Muscle of leg (tissue), 3 donors: ENCODE measurements at regions not wholly inside any gene's neighbourhood (a gene's known extent, or its start where the extent isn't known, plus 50 kb on each side); places are given as distances from the start of the nearest gene placed in this dataset.

ENCODE experiments used
- DNase-seq: peaks from one replicate; pipeline ENCODE4 v3.0.0; 2013
- H3K27ac ChIP-seq: one replicate; pipeline ENCODE4 v1.5.1; 2013; ENCODE audit warnings: mild to moderate bottlenecking, low read length, control low read depth
- H3K27me3 ChIP-seq: one replicate; pipeline ENCODE4 v1.6.1; 2013; ENCODE audit warnings: low read length; ENCODE audit not compliant: control insufficient read depth, insufficient read depth
- H3K36me3 ChIP-seq: one replicate; pipeline ENCODE4 v1.6.1; 2013; ENCODE audit warnings: low read length; ENCODE audit not compliant: control insufficient read depth, insufficient read depth
- H3K4me1 ChIP-seq: one replicate; pipeline ENCODE4 v1.6.1; 2013; ENCODE audit warnings: low read length; ENCODE audit not compliant: control insufficient read depth, insufficient read depth
- H3K4me3 ChIP-seq: one replicate; pipeline ENCODE4 v1.5.1; 2013; ENCODE audit warnings: low read length, control low read depth
- H3K9me3 ChIP-seq: replicated peaks from 2 replicates; pipeline ENCODE4 v1.6.1; 2013; ENCODE audit warnings: low read depth, low read length; ENCODE audit not compliant: control insufficient read depth
- WGBS: methylation state at CpG from one replicate; pipeline ENCODE4 v1.1.5; 2013; ENCODE audit warnings: missing lambda C conversion rate; ENCODE audit not compliant: insufficient coverage; 5-methylcytosine and 5-hydroxymethylcytosine counted together

DNA sequence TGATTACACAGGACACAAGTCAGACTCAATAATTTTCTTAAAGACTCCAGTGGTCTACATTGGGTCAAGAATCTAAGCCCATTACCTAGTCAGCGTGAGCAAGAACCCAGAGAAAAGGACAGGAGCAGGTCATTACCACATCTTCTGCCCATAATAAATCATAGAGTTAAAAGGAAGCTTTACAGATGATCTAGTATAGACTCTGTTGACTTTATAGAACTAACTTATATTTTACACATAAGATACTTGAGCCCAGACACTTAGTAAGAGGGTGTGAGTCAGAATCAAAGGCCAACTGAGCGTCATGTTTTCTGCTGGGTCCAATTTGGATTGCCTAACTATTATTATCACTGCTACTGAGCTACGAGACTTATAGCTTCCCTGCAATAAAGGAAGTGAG, 206.1 kb upstream of the NPSR1 start:
- no peaks in the 10 kb centered on the region for H3K27me3 ChIP-seq
- no peaks in the 10 kb centered on the region for H3K36me3 ChIP-seq
- no peaks in the 10 kb centered on the region for H3K4me1 ChIP-seq
- no peak for DNase-seq
- WGBS, result no CpG with 5 or more reads among the region's 3 CpGs
- no peaks in the 10 kb centered on the region for H3K9me3 ChIP-seq
- no peak overlapping the region for H3K27ac ChIP-seq
- H3K4me3 ChIP-seq, result no peak overlapping the region

DNA sequence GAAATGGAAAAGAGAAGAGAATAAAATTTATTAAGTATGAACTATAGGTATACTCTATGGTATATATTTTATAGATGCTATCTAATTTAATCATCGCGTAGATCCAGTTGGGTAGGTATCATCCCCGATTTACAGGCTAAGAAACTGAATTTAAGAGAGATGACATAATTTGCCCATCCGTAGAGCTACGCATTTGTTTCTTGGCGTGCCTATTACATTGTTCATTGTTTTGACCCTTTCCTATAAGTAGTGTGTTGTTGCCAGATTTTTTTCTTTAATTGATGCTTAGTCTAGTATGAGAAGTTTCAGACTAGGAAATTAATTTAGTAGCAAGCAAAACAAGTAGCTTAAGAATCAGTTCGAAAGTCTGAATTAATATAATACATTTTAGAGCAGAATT, 205.7 kb upstream of the NPSR1 start:
- Histone ChIP-seq H3K4me3 (no peak overlapping the region), H3K27me3 (no peaks in the 10 kb centered on the region), H3K27ac (no peak overlapping the region), H3K9me3 (no peaks in the 10 kb centered on the region), H3K4me1 (no peaks in the 10 kb centered on the region), H3K36me3 (no peaks in the 10 kb centered on the region)
- DNase-seq, result no peak
- WGBS, result 100% methylated on average over 3 of the region's 7 CpGs

DNA sequence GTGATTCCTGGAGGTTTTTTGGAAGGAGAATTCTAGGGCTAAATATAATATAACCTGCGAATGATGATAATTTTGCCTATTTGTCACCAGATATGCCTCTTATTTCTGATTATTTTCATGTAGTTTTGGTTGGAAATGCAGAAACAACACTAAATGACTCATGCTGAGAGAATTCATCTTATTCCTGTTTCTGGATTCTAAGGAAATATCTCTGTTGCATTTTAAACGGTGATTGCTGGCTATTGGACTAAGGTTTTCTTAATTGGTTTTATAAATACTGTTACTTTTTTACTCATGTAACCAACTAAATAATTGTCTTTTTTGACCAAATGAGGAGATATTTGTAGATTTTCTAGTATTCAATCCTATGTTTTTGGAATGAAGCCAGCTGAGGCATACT, 204.9 kb upstream of the NPSR1 start:
- Histone ChIP-seq H3K36me3 (no peaks in the 10 kb centered on the region), H3K4me3 (no peak overlapping the region), H3K27ac (no peak overlapping the region), H3K4me1 (no peaks in the 10 kb centered on the region), H3K27me3 (no peaks in the 10 kb centered on the region), H3K9me3 (no peaks in the 10 kb centered on the region)
- WGBS, result no CpG with 5 or more reads among the region's 2 CpGs
- peak; percentile 1 for DNase-seq

DNA sequence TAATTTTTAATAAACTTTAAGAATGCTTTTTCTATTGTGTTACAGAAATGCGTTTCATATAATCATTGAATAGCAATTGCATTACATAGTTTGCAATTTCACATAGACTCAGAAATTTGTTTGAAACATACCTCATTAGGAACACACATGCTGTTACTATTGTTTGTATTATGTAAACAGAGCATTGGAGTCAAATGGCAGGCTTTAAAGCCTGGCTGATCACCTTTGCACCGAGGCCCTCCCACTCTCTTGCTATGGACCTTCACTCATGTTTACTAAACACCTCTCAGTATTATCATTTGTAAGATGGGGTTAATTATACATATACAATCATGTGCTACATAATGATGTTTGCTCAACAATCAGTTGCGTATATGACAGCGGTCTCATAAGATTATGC, 203.6 kb upstream of the NPSR1 start:
- no peaks in the 10 kb centered on the region for H3K9me3 ChIP-seq
- WGBS, result no CpG with 5 or more reads among the region's 4 CpGs
- H3K36me3 ChIP-seq, result no peaks in the 10 kb centered on the region
- no peak overlapping the region for H3K27ac ChIP-seq
- H3K4me1 ChIP-seq, result no peaks in the 10 kb centered on the region
- no peak for DNase-seq
- H3K27me3 ChIP-seq, result no peaks in the 10 kb centered on the region
- no peak overlapping the region for H3K4me3 ChIP-seq

DNA sequence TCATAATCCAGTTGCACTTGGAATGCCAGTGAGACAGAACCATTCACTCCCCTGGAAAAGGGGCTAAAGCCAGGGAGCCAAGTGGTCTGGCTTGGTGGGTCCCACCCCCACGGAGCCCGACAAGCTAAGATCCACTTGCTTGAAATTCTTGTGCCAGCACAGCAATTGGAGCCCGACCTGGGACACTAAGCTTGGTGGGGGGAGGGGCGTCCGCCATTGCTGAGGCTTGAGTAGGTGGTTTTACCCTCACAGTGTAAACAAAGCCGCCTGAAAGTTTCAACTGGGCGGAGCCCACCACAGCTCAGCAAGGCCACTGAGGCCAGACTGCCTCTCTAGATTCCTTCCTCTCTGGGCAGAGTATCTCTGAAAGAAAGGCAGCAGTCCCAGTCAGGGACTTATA, 200.7 kb upstream of the NPSR1 start:
- Histone ChIP-seq H3K4me1 (no peaks in the 10 kb centered on the region), H3K4me3 (no peak overlapping the region), H3K27ac (no peak overlapping the region), H3K9me3 (no peaks in the 10 kb centered on the region), H3K27me3 (no peaks in the 10 kb centered on the region), H3K36me3 (no peaks in the 10 kb centered on the region)
- DNase-seq, result no peak
- WGBS, result 93% methylated on average over 3 of the region's 7 CpGs

DNA sequence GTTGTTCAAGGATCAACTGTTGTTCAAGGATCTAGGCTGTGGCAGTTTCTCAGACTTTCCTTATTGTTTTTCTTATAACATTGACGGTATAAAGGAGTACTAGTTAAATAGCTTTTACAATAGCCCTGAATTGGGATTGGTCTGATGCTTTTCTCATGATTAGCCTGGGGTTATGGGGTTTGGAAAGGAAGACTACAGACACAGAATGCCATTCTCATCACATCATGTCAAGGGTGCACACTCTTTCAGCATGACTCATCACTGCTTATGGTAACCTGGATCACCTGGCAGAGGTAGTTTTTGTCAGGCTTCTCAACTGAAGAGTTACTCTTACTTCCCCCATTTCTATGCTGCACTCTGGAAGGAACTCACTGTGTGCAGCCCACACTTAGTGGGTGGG, 194.2 kb upstream of the NPSR1 start:
- H3K4me1 ChIP-seq, result no peaks in the 10 kb centered on the region
- H3K36me3 ChIP-seq, result no peaks in the 10 kb centered on the region
- no peak overlapping the region for H3K27ac ChIP-seq
- no peaks in the 10 kb centered on the region for H3K27me3 ChIP-seq
- H3K9me3 ChIP-seq, result no peaks in the 10 kb centered on the region
- no peak overlapping the region for H3K4me3 ChIP-seq
- WGBS, result no CpG with 5 or more reads among the region's 1 CpG
- DNase-seq, result no peak

DNA sequence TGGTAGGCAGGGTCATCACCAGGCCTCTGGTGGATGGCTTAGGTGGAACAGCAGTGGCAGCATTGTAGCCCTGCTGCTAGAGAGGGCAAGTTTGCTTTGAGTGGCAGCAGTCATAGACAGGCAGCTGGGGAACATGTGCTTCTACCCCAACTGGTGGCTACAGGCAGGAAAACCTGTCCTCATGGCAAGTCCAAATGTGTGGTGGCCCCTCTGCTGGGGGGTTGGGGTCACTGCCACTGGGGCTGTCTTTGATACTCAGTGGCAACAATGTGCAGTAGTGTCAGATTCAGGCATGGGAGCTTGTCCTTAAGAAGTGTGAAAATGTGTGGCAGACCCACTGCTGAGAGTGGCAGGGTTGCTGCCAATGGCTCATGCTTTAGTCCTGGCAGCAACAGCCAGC, 186.2 kb upstream of the NPSR1 start:
- H3K9me3 ChIP-seq, result peaks cover 2% of the 10 kb centered on the region
- H3K4me3 ChIP-seq, result no peak overlapping the region
- H3K27ac ChIP-seq, result no peak overlapping the region
- no peaks in the 10 kb centered on the region for H3K4me1 ChIP-seq
- H3K36me3 ChIP-seq, result no peaks in the 10 kb centered on the region
- no peak for DNase-seq
- no peaks in the 10 kb centered on the region for H3K27me3 ChIP-seq

DNA sequence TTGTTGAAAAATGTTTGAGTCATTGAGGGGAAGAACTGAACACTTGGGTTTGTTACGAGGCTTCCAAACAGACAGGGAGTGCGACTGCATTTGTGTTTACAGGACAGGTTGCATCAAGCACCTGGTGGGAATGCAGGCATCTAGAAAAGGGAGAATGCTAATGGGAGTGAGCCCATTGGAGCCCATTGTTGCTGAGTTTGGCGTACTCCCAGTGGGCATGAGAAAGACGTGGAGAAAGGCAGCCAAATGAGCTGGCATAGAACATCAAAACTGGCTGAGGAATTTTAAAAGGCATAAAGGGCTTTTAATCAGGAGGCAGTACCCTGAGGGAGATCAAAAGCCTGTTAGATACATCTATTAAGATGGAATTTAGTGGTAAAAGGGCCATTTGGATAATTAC, 171.6 kb upstream of the NPSR1 start:
- 62% methylated on average over 4 of the region's 4 CpGs for WGBS

DNA sequence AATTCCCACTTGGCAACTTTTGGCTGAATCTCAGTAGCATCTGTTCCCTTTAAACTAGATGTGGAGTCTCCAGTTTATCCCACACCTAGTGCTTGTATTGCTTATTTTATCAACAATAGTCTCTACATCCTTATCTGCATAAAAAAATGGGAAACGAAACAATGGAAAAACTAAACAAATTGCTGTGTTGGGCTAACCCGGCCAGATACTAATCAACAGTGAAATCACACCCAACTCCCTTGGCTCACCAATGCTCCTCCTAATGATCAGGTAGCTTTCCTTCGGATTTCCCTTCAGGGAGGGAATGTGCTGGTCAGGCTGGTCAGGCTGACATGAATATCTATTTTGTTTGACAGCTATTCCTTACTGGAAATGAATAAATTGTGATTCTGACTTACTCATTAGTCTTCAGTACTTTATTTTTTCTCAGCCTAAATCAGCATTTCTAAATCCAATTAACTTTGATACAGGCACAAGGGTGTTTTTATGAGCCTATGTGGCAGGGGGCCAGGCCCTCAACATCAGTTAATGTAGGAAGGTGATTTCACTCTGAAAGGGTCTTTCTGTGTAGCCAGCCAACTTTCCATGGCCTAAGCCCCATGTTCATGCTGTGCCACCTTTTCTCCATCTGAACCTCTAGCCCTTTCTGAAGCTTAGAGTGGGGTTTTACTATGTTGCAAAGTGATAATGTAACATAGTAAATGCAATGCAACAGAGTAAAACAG, 170.5 kb upstream of the NPSR1 start:
- Histone ChIP-seq H3K27me3 (no peaks in the 10 kb centered on the region), H3K4me1 (no peaks in the 10 kb centered on the region), H3K36me3 (no peaks in the 10 kb centered on the region), H3K27ac (no peak overlapping the region), H3K4me3 (no peak overlapping the region), H3K9me3 (no peaks in the 10 kb centered on the region)
- 75% methylated on average over 1 of the region's 3 CpGs for WGBS
- no peak for DNase-seq

More for the DNA sequence above, 171.6 kb upstream of the NPSR1 start:
- Histone ChIP-seq H3K9me3 (no peaks in the 10 kb centered on the region), H3K36me3 (no peaks in the 10 kb centered on the region), H3K4me3 (no peak overlapping the region), H3K4me1 (no peaks in the 10 kb centered on the region), H3K27ac (no peak overlapping the region), H3K27me3 (no peaks in the 10 kb centered on the region)
- DNase-seq, result no peak

DNA sequence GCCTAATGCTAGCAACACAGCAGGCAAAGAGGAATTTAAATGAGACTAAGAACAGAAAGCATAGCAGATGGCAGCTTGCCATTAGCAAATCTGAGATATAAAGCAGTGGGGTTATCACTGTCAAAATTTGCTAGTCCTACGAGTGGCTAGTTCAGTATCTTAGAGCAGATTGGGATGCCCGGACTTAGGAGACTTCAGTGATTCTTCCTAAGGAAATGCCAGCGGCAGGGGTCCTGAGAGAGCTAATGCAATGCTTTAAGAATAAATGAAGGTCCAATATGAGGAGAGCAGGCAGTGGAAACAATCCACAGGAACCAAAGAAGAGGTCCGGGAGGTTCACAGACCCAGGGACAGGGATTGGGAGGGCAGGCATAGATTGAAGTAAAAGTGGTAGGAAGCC, 169.3 kb upstream of the NPSR1 start:
- no peaks in the 10 kb centered on the region for H3K4me1 ChIP-seq
- no peaks in the 10 kb centered on the region for H3K27me3 ChIP-seq
- no peak overlapping the region for H3K27ac ChIP-seq
- no peak overlapping the region for H3K4me3 ChIP-seq
- WGBS, result 64% methylated on average over 4 of the region's 4 CpGs
- DNase-seq, result no peak
- H3K36me3 ChIP-seq, result no peaks in the 10 kb centered on the region
- no peaks in the 10 kb centered on the region for H3K9me3 ChIP-seq

DNA sequence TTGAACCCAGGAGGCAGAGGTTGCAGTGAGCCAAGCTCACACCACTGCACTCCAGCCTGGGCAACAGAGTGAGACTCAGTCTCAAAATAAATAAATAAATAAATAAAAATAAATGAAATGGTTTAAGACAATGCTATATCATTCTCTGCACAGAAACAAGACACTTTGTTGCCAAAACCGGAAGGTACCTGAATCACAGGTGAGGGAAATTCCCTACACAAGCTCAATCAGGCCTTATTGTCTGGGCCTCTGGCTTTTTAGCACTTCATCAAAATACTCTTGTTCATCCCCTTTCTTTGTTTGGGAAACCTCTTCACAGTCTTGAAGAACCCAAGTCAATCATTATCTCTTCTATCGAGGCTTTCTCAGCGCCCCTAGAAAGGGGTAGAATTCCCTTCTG, 166.1 kb upstream of the NPSR1 start:
- WGBS, result 83% methylated on average over 1 of the region's 3 CpGs

More for the DNA sequence above, 166.1 kb upstream of the NPSR1 start:
- DNase-seq, result no peak
- Histone ChIP-seq H3K36me3 (no peaks in the 10 kb centered on the region), H3K27ac (no peak overlapping the region), H3K4me1 (no peaks in the 10 kb centered on the region), H3K9me3 (no peaks in the 10 kb centered on the region), H3K27me3 (no peaks in the 10 kb centered on the region), H3K4me3 (no peak overlapping the region)
